HG03097 (cell line): ENCODE measurements at regions not wholly inside any gene's neighbourhood (a gene's known extent, or its start where the extent isn't known, plus 50 kb on each side); places are given as distances from the start of the nearest gene placed in this dataset.

Experiments
- ATAC-seq: cut with Tn5 transposase; IDR thresholded peaks from one replicate; pipeline ENCODE4 v1.9.1; 2021; ENCODE audit not compliant: unreplicated experiment, low FRiP score

- no peak for ATAC-seq
Measured at GRCh38 chr22:48391171-48391711, 1436.4 kb downstream of the BRD1 start.

- ATAC-seq, result no peak
Measured at GRCh38 chr22:48389916-48390315, 1437.8 kb downstream of the BRD1 start.

GRCh38 chr22:48382197-48382596, 1445.5 kb downstream of the BRD1 start:
- ATAC-seq, result no peak

- ATAC-seq, result no peak
Measured at GRCh38 chr22:48380016-48380665, 1447.5 kb downstream of the BRD1 start.

DNA sequence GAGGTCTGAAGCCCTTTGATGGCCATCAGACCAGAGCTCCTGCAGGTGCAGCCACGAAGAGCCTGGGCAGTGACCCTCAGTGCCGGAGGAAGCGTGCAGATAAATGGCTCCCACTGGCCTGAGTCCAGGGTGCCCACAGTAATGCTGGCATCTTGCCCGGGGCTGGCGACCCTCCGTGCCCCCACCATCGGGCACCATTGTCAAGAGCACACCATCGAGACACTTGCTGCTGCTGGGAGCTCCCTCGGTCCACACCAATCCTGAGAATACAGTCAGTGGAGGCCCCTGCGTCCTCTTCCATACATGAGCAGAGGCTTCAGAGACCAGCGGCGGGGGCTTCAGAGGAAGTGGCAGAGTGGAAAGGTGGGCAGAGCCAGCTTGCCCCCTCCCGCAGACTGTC, 1448.3 kb downstream of the BRD1 start:
- no peak for ATAC-seq

- ATAC-seq, result no peak
Measured at GRCh38 chr22:48378673-48379072, 1449.0 kb downstream of the BRD1 start.

DNA sequence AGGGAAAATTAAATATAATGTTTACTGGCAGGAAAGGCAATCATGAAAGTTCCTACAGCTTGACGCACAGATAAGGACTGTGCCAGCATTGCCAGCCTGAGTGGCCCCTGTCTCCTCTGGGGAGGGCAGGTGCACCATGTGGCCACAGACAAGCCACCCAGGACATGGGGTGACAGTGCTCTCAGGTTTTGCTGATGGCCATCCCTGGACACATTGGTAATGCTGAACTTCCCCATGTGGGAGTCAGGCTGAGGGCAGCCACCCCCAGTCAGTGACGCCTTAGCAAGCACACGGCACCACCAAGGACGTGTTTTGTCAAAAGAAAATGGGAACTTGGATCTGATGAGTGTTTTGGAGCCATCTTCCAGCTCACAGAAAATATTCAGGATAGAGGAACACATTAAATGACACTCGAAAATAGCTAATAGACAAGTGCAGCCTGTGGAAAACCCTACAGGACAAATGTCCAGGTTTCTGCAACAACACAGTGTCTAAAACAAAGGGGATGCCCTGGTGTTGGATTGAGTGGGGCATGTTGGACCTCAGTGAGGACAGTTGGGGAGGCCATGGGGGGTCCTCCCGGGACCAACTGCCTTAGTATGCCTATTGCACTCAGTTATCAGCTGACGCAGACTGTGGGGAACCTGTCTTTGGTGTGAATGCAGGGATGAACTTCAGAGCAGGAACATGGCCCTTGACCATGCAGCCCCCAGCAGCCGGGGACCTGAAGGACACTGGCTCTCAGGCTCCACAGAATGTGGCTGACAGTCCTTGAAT, 1450.5 kb downstream of the BRD1 start:
- no peak for ATAC-seq

- ATAC-seq, result no peak
Measured at GRCh38 chr22:48376428-48376827, 1451.2 kb downstream of the BRD1 start.

GRCh38 chr22:48373626-48374173, 1454.0 kb downstream of the BRD1 start:
- no peak for ATAC-seq

GRCh38 chr22:48372390-48372789, 1455.3 kb downstream of the BRD1 start:
- no peak for ATAC-seq

GRCh38 chr22:48371391-48371790, 1456.3 kb downstream of the BRD1 start:
- no peak for ATAC-seq

DNA sequence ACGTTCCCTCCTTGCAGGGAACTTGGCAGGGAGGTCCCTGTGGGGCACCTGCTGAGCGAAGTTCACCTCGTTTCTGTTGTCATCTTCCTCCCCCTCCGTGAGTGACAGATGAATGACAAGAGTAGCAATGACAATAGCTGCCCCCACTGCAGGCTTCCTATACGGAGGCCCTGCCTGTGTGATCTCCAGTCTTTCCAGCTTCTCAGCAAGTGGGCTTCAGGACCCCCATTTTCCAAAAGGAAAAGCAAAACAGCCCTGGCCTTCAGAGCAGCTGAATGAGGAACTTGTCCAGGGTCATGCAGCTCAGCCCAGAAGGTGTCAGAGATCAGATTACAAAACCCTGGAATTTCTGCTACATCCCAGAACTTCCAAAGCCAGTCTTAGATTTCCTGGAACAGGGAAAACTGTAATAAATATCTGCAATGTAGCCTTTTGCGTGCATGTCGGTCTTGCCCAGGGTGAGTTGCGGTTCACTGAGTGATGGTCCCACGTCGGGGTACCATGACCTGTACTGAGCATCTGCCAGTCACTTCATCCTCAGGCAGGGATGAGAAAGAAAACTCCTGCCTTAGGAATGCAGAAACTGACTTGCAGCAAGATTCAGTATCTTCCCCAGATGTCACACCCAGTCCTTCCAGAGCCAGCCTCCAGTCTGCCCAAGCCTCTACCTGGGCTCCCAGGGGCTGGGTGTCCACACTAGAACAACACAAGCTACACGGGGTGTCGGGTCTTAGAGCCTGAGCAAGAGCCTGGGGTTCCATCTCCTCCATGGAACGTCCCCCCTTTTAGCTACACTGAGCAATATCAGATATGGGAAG, 1457.0 kb downstream of the BRD1 start:
- ATAC-seq, result no peak

DNA sequence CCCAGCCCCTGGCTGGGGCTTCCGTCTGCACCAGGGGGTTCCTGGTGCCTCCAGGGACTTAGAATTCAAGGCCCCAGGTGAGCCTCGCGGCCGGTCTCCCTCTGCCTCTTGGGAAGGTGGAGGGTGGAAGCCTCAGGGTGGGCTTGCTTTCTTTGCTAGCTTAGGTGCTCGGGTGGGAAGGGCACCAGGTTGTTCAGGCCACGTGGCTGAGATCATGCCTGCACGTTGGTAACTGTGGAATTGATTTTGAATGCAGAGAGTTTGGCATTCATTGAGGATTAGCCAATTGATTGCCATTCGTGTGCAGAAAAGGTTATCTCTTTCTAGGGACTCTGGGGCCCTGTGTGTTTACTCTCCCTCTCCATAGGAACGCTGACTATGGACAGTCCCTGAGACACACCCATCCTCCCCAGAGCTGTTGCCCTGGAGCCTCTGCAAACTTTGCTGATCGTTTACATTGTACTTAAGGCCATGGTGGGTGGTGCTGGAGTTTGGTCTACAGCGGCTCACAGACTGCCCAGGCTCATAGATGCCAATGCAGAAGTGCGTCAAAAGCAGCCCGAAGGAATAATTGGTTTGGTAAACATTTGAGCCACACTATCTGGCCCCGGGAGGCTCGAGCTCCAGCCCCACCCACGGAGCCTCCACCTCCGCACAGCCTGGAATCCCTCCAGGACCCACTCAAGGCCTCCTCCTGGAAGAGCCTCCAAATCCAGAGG, 1457.7 kb downstream of the BRD1 start:
- ATAC-seq, result no peak

- ATAC-seq, result no peak
Measured at GRCh38 chr22:48368975-48369525, 1458.6 kb downstream of the BRD1 start.

GRCh38 chr22:48367731-48368130, 1459.9 kb downstream of the BRD1 start:
- no peak for ATAC-seq

DNA sequence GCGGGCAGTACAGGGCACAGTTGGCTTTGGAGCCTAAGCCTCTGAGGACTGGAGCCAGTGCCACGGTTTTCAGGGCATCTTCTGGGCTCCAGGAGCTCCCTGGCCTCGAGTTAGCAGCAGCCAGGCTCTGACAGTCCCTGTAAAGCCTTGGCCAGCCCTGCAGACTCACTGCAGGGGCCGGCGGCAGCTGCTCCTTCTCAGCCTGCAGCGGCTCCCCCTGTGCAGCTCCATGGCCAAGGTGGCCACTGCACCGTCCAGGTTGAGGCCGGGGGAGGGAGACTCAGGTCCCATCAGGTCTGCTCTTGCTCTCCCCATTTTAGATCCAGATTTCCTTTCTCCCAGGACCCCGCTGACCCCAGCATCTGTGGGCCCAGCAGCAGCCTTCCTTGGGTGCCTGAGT, 1461.1 kb downstream of the BRD1 start:
- no peak for ATAC-seq

DNA sequence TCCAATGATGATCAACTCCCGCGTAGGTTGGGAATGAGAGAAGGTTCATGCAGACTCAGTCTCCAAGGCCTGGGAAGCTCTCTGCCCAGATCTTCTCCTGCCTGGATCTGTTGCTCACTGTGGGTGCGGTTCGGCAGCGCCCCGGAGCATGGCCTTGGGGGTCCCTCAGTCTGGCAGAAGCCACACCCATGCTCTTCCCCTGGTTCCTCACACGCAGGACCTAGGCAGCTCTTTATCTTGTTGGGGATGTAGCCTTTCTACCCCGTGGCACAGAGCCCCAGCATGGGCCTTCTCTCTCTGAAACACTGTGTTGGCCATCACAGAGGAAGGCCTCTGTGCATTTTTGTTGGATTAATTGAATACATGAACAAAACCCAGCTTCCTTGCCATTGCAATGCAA, 1461.6 kb downstream of the BRD1 start:
- ATAC-seq, result no peak

GRCh38 chr22:48365386-48365785, 1462.3 kb downstream of the BRD1 start:
- no peak for ATAC-seq

GRCh38 chr22:48362721-48363404, 1464.8 kb downstream of the BRD1 start:
- no peak for ATAC-seq
